GM23338 (cell line): ENCODE measurements at regions not wholly inside any gene's neighbourhood (a gene's known extent, or its start where the extent isn't known, plus 50 kb on each side); places are given as distances from the start of the nearest gene placed in this dataset.

Source experiments
- ATAC-seq: fragments of 200-7000 bp; cut with Tn5 transposase; 3 replicates; pipeline ENCODE4 v1.9.1; 2020
- DNase-seq: peaks from one replicate; pipeline ENCODE4 v3.0.0-alpha.2; 2015; ENCODE audit warnings: low spot score
- H2AFZ ChIP-seq: fragments of 200-600 bp; sonication (generic); 2 replicates; pipeline ENCODE4 v1.8.0; 2016; ENCODE audit warnings: antibody characterized with exemption, mild to moderate bottlenecking, moderate library complexity
- H3F3A ChIP-seq: fragments of 200-600 bp; sonication (generic); replicated peaks from 2 replicates; pipeline ENCODE4 v1.8.0; 2017; ENCODE audit warnings: antibody characterized with exemption, mixed run types, low read depth
- H3K27ac ChIP-seq: fragments of 200-600 bp; sonication (generic); 2 replicates; pipeline ENCODE4 v1.6.1; 2016; ENCODE audit warnings: low read depth
- H3K27me3 ChIP-seq: fragments of 200-600 bp; sonication (generic); 2 replicates; pipeline ENCODE4 v1.8.0; 2016; ENCODE audit warnings: mild to moderate bottlenecking, mixed run types, moderate library complexity; ENCODE audit not compliant: insufficient read depth
- H3K36me3 ChIP-seq: fragments of 200-600 bp; sonication (generic); 2 replicates; pipeline ENCODE4 v1.8.0; 2016; ENCODE audit warnings: mild to moderate bottlenecking; ENCODE audit not compliant: insufficient read depth
- H3K4me1 ChIP-seq: fragments of 200-600 bp; sonication (generic); 2 replicates; pipeline ENCODE4 v1.8.0; 2016; ENCODE audit warnings: mild to moderate bottlenecking, moderate library complexity; ENCODE audit not compliant: insufficient read depth
- H3K4me2 ChIP-seq: fragments of 200-600 bp; sonication (generic); 2 replicates; pipeline ENCODE4 v1.7.1; 2017; ENCODE audit warnings: mixed run types
- H3K4me3 ChIP-seq: fragments of 200-600 bp; sonication (generic); 2 replicates; pipeline ENCODE4 v1.6.1; 2016; ENCODE audit warnings: mixed run types
- H3K79me2 ChIP-seq: fragments of 200-600 bp; sonication (generic); replicated peaks from 2 replicates; pipeline ENCODE4 v1.8.0; 2017; ENCODE audit warnings: mild to moderate bottlenecking; ENCODE audit not compliant: insufficient read depth
- H3K9me2 ChIP-seq: fragments of 200-600 bp; sonication (generic); 2 replicates; pipeline ENCODE4 v1.8.0; 2017; ENCODE audit not compliant: insufficient read depth
- H4K20me1 ChIP-seq: fragments of 200-600 bp; sonication (generic); replicated peaks from 2 replicates; pipeline ENCODE4 v1.8.0; 2017; ENCODE audit warnings: mild to moderate bottlenecking; ENCODE audit not compliant: insufficient read depth
- H3K27ac Mint-ChIP-seq: 2 replicates; pipeline ENCODE4 v1.8.0; 2020; ENCODE audit warnings: inconsistent platforms, mild to moderate bottlenecking, moderate library complexity, mixed read lengths
- H3K27me3 Mint-ChIP-seq: 3 replicates; pipeline ENCODE4 v1.8.0; 2022; ENCODE audit warnings: low read depth, mild to moderate bottlenecking, moderate library complexity, mixed read lengths, inconsistent platforms; ENCODE audit not compliant: insufficient read depth, poor library complexity
- H3K36me3 Mint-ChIP-seq: 3 replicates; pipeline ENCODE4 v1.8.0; 2021; ENCODE audit warnings: low read depth, mild to moderate bottlenecking, inconsistent platforms, moderate library complexity, mixed read lengths
- H3K4me1 Mint-ChIP-seq: 3 replicates; pipeline ENCODE4 v1.8.0; 2020; ENCODE audit warnings: mild to moderate bottlenecking, inconsistent platforms, mixed read lengths
- H3K4me3 Mint-ChIP-seq: 3 replicates; pipeline ENCODE4 v1.8.0; 2021; ENCODE audit warnings: moderate library complexity, mild to moderate bottlenecking, inconsistent platforms, mixed read lengths
- H3K9me3 Mint-ChIP-seq: 3 replicates; pipeline ENCODE4 v1.8.0; 2020; ENCODE audit warnings: moderate library complexity, mild to moderate bottlenecking, inconsistent platforms, mixed read lengths
- CREB1 ChIP-seq: fragments of 250-450 bp; sonication (Bioruptor Pico); IDR thresholded peaks from 2 replicates; pipeline ENCODE4 v1.5.0; 2020; ENCODE audit warnings: low read depth, mild to moderate bottlenecking, moderate library complexity
- EZH2 ChIP-seq: fragments of 200-600 bp; sonication (generic); IDR thresholded peaks from one replicate; pipeline ENCODE4 v1.8.0; 2017; ENCODE audit warnings: antibody characterized with exemption, mild to moderate bottlenecking, low read depth; ENCODE audit not compliant: unreplicated experiment
- EZH2phosphoT487 ChIP-seq: fragments of 200-600 bp; sonication (generic); IDR thresholded peaks from one replicate; pipeline ENCODE4 v1.8.1; 2018; ENCODE audit warnings: antibody characterized with exemption; ENCODE audit not compliant: unreplicated experiment
- JUNB ChIP-seq: IDR thresholded peaks from one replicate; pipeline ENCODE4 v1.6.1; 2016; ENCODE audit warnings: antibody characterized with exemption; ENCODE audit not compliant: unreplicated experiment
- NANOG ChIP-seq: IDR thresholded peaks from 2 replicates; pipeline ENCODE4 v1.6.1; 2016; ENCODE audit warnings: antibody characterized with exemption, borderline replicate concordance
- POLR2AphosphoS5 ChIP-seq: IDR thresholded peaks from 2 replicates; pipeline ENCODE4 v1.6.1; 2016; ENCODE audit warnings: antibody characterized with exemption, low read depth
- STAT1 ChIP-seq: IDR thresholded peaks from one replicate; pipeline ENCODE4 v1.6.1; 2016; ENCODE audit warnings: antibody characterized with exemption; ENCODE audit not compliant: unreplicated experiment
- TF ChIP-seq, protein P1 (sequence below), 2 experiments: fragments of 200-600 bp in 1 of 2; sonication (generic) in 1 of 2; conservative IDR thresholded peaks; 2 replicates each; pipeline versions ENCODE4 v1.5.1 to v1.6.1; 2016 to 2017; ENCODE audit warnings: antibody characterized with exemption in 2 of 2, low read depth in 2 of 2, mild to moderate bottlenecking in 2 of 2, moderate library complexity in 1 of 2
- TF ChIP-seq, protein P2 (sequence below): IDR thresholded peaks from 2 replicates; pipeline ENCODE4 v1.6.1; 2016; ENCODE audit warnings: antibody characterized with exemption
- TF ChIP-seq, protein P3 (sequence below): fragments of 250-450 bp; sonication (Bioruptor Pico); IDR thresholded peaks from 2 replicates; pipeline ENCODE4 v1.5.0; 2020; ENCODE audit warnings: mild to moderate bottlenecking, moderate library complexity
- TF ChIP-seq, protein P4 (sequence below): IDR thresholded peaks from one replicate; pipeline ENCODE4 v1.6.1; 2018; ENCODE audit warnings: antibody characterized with exemption; ENCODE audit not compliant: unreplicated experiment

DNA sequence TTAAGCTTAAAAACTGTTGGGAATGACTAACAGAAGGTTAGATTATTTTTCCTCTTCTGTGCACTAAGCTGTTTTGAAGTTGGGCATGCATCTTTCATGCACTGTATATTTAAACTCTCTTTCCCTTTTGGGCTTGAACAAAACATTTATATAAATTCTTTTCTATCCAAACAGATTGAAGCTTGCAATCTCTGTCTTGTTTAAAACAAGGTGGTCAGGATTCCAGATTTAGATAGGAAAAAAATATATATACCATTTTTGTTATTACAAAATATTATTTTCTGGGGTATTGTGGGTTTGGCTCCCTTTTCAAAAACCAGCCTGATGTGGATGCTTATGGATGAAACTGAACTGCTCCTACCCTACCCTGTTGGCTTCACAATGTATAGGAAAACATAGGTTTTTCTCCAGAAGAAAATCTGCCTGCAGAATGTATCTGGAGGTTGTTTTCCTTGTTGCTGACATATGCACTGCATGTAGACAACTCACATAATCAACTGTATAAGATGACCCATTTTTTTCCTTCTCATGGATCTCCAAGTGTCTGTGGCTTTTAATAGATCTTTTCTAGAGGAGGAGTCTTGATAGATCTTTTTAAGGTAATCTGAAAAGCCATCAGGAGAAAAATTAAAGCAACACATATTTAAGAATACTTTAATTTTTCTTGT, 146.3 kb downstream of the PRL start:
- H3K27me3 ChIP-seq: no peaks in the 10 kb centered on the region
- Mint-ChIP-seq H3K36me3 (no peaks in the 10 kb centered on the region; the same call in 2 of the 3 replicates), H3K9me3 (no peaks in the 10 kb centered on the region), H3K27ac (no peak overlapping the region), H3K4me3 (no peak overlapping the region), H3K4me1 (peaks cover 48% of the 10 kb centered on the region), H3K27me3 (peaks cover 4% of the 10 kb centered on the region)
- H3K4me2 ChIP-seq: no peak overlapping the region
- H3K4me3 ChIP-seq: no peak overlapping the region
- no peaks in the 10 kb centered on the region for H4K20me1 ChIP-seq
- H3K9me2 ChIP-seq: no peaks in the 10 kb centered on the region
- H3K4me1 ChIP-seq: peaks cover 45% of the 10 kb centered on the region
- ATAC-seq (no peak), DNase-seq (no peak)
- 0 out of 2 replicates have a peak, but pooled peaks cover 3% of the 10 kb centered on the region for H3K79me2 ChIP-seq
- no peaks in the 10 kb centered on the region; the same call in 1 of the 2 replicates for H3F3A ChIP-seq
- H3K36me3 ChIP-seq: no peaks in the 10 kb centered on the region
- TF ChIP-seq EZH2phosphoT487 (no peak), JUNB (no peak), STAT1 (no peak), CREB1 (CRISPR knock-in tag) (no peak), NANOG (no peak), EZH2 (no peak), POLR2AphosphoS5 (no peak)
- TF ChIP-seq, protein P1, sequence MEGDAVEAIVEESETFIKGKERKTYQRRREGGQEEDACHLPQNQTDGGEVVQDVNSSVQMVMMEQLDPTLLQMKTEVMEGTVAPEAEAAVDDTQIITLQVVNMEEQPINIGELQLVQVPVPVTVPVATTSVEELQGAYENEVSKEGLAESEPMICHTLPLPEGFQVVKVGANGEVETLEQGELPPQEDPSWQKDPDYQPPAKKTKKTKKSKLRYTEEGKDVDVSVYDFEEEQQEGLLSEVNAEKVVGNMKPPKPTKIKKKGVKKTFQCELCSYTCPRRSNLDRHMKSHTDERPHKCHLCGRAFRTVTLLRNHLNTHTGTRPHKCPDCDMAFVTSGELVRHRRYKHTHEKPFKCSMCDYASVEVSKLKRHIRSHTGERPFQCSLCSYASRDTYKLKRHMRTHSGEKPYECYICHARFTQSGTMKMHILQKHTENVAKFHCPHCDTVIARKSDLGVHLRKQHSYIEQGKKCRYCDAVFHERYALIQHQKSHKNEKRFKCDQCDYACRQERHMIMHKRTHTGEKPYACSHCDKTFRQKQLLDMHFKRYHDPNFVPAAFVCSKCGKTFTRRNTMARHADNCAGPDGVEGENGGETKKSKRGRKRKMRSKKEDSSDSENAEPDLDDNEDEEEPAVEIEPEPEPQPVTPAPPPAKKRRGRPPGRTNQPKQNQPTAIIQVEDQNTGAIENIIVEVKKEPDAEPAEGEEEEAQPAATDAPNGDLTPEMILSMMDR (conservative IDR thresholded peaks at IDR 0.05; ENCODE audit: low read depth in 2 of 2): no peak
- TF ChIP-seq, protein P2, sequence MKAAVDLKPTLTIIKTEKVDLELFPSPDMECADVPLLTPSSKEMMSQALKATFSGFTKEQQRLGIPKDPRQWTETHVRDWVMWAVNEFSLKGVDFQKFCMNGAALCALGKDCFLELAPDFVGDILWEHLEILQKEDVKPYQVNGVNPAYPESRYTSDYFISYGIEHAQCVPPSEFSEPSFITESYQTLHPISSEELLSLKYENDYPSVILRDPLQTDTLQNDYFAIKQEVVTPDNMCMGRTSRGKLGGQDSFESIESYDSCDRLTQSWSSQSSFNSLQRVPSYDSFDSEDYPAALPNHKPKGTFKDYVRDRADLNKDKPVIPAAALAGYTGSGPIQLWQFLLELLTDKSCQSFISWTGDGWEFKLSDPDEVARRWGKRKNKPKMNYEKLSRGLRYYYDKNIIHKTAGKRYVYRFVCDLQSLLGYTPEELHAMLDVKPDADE: no peak
- TF ChIP-seq, protein P3, sequence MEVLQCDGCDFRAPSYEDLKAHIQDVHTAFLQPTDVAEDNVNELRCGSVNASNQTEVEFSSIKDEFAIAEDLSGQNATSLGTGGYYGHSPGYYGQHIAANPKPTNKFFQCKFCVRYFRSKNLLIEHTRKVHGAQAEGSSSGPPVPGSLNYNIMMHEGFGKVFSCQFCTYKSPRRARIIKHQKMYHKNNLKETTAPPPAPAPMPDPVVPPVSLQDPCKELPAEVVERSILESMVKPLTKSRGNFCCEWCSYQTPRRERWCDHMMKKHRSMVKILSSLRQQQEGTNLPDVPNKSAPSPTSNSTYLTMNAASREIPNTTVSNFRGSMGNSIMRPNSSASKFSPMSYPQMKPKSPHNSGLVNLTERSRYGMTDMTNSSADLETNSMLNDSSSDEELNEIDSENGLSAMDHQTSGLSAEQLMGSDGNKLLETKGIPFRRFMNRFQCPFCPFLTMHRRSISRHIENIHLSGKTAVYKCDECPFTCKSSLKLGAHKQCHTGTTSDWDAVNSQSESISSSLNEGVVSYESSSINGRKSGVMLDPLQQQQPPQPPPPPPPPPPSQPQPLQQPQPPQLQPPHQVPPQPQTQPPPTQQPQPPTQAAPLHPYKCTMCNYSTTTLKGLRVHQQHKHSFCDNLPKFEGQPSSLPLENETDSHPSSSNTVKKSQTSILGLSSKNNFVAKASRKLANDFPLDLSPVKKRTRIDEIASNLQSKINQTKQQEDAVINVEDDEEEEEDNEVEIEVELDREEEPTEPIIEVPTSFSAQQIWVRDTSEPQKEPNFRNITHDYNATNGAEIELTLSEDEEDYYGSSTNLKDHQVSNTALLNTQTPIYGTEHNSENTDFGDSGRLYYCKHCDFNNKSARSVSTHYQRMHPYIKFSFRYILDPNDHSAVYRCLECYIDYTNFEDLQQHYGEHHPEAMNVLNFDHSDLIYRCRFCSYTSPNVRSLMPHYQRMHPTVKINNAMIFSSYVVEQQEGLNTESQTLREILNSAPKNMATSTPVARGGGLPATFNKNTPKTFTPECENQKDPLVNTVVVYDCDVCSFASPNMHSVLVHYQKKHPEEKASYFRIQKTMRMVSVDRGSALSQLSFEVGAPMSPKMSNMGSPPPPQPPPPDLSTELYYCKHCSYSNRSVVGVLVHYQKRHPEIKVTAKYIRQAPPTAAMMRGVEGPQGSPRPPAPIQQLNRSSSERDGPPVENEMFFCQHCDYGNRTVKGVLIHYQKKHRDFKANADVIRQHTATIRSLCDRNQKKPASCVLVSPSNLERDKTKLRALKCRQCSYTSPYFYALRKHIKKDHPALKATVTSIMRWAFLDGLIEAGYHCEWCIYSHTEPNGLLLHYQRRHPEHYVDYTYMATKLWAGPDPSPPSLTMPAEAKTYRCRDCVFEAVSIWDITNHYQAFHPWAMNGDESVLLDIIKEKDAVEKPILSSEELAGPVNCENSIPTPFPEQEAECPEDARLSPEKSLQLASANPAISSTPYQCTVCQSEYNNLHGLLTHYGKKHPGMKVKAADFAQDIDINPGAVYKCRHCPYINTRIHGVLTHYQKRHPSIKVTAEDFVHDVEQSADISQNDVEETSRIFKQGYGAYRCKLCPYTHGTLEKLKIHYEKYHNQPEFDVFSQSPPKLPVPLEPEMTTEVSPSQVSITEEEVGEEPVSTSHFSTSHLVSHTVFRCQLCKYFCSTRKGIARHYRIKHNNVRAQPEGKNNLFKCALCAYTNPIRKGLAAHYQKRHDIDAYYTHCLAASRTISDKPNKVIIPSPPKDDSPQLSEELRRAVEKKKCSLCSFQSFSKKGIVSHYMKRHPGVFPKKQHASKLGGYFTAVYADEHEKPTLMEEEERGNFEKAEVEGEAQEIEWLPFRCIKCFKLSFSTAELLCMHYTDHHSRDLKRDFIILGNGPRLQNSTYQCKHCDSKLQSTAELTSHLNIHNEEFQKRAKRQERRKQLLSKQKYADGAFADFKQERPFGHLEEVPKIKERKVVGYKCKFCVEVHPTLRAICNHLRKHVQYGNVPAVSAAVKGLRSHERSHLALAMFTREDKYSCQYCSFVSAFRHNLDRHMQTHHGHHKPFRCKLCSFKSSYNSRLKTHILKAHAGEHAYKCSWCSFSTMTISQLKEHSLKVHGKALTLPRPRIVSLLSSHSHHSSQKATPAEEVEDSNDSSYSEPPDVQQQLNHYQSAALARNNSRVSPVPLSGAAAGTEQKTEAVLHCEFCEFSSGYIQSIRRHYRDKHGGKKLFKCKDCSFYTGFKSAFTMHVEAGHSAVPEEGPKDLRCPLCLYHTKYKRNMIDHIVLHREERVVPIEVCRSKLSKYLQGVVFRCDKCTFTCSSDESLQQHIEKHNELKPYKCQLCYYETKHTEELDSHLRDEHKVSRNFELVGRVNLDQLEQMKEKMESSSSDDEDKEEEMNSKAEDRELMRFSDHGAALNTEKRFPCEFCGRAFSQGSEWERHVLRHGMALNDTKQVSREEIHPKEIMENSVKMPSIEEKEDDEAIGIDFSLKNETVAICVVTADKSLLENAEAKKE (CRISPR knock-in tag): no peak
- TF ChIP-seq, protein P4, sequence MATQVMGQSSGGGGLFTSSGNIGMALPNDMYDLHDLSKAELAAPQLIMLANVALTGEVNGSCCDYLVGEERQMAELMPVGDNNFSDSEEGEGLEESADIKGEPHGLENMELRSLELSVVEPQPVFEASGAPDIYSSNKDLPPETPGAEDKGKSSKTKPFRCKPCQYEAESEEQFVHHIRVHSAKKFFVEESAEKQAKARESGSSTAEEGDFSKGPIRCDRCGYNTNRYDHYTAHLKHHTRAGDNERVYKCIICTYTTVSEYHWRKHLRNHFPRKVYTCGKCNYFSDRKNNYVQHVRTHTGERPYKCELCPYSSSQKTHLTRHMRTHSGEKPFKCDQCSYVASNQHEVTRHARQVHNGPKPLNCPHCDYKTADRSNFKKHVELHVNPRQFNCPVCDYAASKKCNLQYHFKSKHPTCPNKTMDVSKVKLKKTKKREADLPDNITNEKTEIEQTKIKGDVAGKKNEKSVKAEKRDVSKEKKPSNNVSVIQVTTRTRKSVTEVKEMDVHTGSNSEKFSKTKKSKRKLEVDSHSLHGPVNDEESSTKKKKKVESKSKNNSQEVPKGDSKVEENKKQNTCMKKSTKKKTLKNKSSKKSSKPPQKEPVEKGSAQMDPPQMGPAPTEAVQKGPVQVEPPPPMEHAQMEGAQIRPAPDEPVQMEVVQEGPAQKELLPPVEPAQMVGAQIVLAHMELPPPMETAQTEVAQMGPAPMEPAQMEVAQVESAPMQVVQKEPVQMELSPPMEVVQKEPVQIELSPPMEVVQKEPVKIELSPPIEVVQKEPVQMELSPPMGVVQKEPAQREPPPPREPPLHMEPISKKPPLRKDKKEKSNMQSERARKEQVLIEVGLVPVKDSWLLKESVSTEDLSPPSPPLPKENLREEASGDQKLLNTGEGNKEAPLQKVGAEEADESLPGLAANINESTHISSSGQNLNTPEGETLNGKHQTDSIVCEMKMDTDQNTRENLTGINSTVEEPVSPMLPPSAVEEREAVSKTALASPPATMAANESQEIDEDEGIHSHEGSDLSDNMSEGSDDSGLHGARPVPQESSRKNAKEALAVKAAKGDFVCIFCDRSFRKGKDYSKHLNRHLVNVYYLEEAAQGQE: no peak
- no peak overlapping the region for H2AFZ ChIP-seq
- no peak overlapping the region; the same call in 1 of the 2 replicates for H3K27ac ChIP-seq
